Endometrial microvascular endothelial cells (primary cell): ENCODE measurements at regions not wholly inside any gene's neighbourhood (a gene's known extent, or its start where the extent isn't known, plus 50 kb on each side); places are given as distances from the start of the nearest gene placed in this dataset.

Experiments
- in situ Hi-C: cut with HindIII; loops from 2 replicates; pipeline ENCODE4 v1.10.0; 2017; ENCODE audit warnings: low sequenced_read_pairs, low pct_unique_long_range_greater_than_20kb; ENCODE audit errors: inconsistent ontology term

- in situ Hi-C loops = no loop called here
Observed at GRCh38 chr3:182226995-182227394, 515.3 kb downstream of the SOX2 start.

GRCh38 chr3:182233405-182233804 is 521.7 kb downstream of the SOX2 start:
- in situ Hi-C loops = no loop called here

- in situ Hi-C loops = no loop called here
Observed at GRCh38 chr3:182233957-182234356, 522.2 kb downstream of the SOX2 start.

GRCh38 chr3:182234881-182235280 is 523.2 kb downstream of the SOX2 start:
- in situ Hi-C loops = no loop called here

- in situ Hi-C loops = no loop called here
Observed at GRCh38 chr3:182235504-182235903, 523.8 kb downstream of the SOX2 start.

GRCh38 chr3:182238126-182238525 is 526.4 kb downstream of the SOX2 start:
- in situ Hi-C loops = no loop called here

- in situ Hi-C loops = no loop called here
Observed at GRCh38 chr3:182239316-182239715, 527.6 kb downstream of the SOX2 start.

GRCh38 chr3:182240474-182240873 is 528.7 kb downstream of the SOX2 start:
- in situ Hi-C loops = no loop called here

GRCh38 chr3:182241196-182241765 is 529.6 kb downstream of the SOX2 start:
- in situ Hi-C loops = no loop called here

GRCh38 chr3:182241766-182242488 is 530.2 kb downstream of the SOX2 start:
- in situ Hi-C loops = no loop called here

GRCh38 chr3:182242489-182242942 is 530.8 kb downstream of the SOX2 start:
- in situ Hi-C loops = no loop called here

GRCh38 chr3:182243625-182244024 is 531.9 kb downstream of the SOX2 start:
- in situ Hi-C loops = no loop called here

- in situ Hi-C loops = no loop called here
Observed at GRCh38 chr3:182244222-182244971, 532.7 kb downstream of the SOX2 start.

- in situ Hi-C loops = no loop called here
Observed at GRCh38 chr3:182245059-182245458, 533.3 kb downstream of the SOX2 start.

- in situ Hi-C loops = no loop called here
Observed at GRCh38 chr3:182246870-182247269, 535.1 kb downstream of the SOX2 start.

- in situ Hi-C loops = no loop called here
Observed at GRCh38 chr3:182248349-182248880, 536.7 kb downstream of the SOX2 start.

- in situ Hi-C loops = no loop called here
Observed at GRCh38 chr3:182252802-182253201, 540.5 kb upstream of the ATP11B start.

GRCh38 chr3:182255158-182255557 is 538.1 kb upstream of the ATP11B start:
- in situ Hi-C loops = no loop called here

GRCh38 chr3:182257361-182257760 is 535.9 kb upstream of the ATP11B start:
- in situ Hi-C loops = no loop called here
